GM19395 (cell line): ENCODE measurements at regions not wholly inside any gene's neighbourhood (a gene's known extent, or its start where the extent isn't known, plus 50 kb on each side); places are given as distances from the start of the nearest gene placed in this dataset.
A peak's percentile ranks its signal among the peaks of the same experiment; 100 is the strongest.
"Not testable (repeated sequence)": the region's sequence is repeated elsewhere in the genome, so short reads cannot be mapped to it uniquely, and the experiment has no call there.

ENCODE experiments used
- ATAC-seq: cut with Tn5 transposase; IDR thresholded peaks from one replicate; pipeline ENCODE4 v1.9.1; 2021; ENCODE audit warnings: mild to moderate bottlenecking, moderate library complexity; ENCODE audit not compliant: unreplicated experiment

GRCh38 chr1:65059930-65060538 lies 88.0 kb upstream of the AK4 start:
- ATAC-seq, result no peak

GRCh38 chr1:65062339-65062738 lies 85.7 kb upstream of the AK4 start:
- no peak for ATAC-seq

- ATAC-seq, result no peak
Measured at GRCh38 chr1:65063025-65063424, 85.0 kb upstream of the AK4 start.

GRCh38 chr1:65064981-65065380 lies 83.0 kb upstream of the AK4 start:
- no peak for ATAC-seq

- no peak for ATAC-seq
Measured at GRCh38 chr1:65065524-65066418, 82.2 kb upstream of the AK4 start.

DNA sequence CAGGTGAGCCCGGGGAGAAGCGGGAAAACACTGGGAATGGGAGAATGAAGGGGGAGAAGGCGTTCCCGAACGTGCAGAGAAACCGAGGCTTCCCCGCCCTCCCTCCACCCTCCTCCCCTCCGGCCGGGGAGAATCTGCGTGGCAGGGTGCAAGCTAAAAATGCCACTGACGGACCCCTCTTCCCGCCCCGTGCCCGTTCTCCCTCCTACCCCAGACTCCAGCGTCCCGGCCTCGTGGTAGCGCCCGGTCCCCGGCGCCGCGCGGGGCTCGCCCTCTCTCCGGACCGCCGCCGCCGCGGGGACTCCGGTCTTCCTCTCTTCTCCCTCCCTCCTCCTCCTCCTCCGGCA lies 81.6 kb upstream of the AK4 start:
- ATAC-seq, result no peak

DNA sequence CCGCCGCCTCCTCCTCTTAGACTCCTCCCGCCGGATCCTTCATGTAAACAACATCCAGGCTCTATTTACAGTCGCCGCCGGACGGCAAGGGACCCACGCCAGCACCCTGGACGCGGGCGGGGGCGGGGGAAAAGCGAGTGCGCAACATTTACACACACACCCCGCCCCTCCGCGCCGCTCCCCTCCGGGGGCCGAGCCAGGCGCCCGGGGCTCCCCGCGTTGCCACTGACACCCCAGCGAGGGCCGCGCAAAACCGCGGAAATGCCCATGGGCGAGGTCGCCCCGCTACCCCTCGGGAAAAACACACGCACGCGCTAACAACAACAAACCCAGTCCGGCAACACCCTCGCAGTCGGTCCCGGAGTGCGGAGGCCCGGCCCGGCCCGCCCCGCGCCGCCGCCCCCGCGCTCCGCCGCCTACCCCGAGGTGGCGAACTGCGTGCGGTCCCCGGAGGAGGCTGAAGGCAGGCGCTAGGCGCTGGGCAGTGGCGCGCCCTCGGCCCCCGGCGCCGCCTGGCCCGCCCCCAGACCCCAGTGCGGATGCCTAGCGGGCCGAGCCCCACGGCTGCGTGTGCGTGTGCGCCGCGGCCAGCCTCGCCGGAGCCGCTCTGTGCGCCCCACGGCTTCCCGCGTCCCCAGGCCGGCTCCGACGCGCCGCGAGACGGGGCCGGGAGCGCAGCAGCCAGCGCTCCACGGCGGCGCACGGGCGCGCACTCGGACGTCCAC lies 81.1 kb upstream of the AK4 start:
- ATAC-seq, result peak; percentile 44

GRCh38 chr1:65067491-65068201 lies 80.4 kb upstream of the AK4 start:
- ATAC-seq, result peak; percentile 45

GRCh38 chr1:65068202-65069010 lies 79.6 kb upstream of the AK4 start:
- ATAC-seq, result peak; percentile 21

DNA sequence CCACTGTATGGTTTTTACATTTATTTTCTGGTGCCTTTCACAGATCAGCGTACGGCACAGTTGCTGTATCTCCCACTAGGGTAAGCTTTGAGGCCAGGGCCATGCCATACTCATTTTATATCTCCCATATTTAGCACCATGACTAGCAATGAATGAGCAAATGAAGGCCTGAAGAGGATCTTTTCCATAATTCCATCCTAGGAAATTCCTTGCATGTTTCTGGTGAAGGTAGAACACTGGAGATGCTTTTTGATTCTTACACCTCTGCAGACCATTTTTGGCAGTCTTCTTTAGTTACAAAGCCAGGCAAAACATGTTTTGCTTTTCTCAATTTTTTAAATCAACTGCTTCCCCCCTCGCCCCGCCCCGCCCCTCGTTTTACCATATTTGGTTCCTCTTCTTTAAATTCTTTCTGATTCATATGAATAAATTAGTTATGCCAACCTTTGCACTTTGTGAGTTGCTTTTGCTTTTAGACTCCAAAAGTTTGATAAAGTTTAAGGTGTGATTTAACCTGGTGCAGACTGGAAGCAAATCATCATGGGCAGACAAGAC lies 78.9 kb upstream of the AK4 start:
- ATAC-seq, result no peak

- no peak for ATAC-seq
Measured at GRCh38 chr1:65072845-65073244, 75.2 kb upstream of the AK4 start.

DNA sequence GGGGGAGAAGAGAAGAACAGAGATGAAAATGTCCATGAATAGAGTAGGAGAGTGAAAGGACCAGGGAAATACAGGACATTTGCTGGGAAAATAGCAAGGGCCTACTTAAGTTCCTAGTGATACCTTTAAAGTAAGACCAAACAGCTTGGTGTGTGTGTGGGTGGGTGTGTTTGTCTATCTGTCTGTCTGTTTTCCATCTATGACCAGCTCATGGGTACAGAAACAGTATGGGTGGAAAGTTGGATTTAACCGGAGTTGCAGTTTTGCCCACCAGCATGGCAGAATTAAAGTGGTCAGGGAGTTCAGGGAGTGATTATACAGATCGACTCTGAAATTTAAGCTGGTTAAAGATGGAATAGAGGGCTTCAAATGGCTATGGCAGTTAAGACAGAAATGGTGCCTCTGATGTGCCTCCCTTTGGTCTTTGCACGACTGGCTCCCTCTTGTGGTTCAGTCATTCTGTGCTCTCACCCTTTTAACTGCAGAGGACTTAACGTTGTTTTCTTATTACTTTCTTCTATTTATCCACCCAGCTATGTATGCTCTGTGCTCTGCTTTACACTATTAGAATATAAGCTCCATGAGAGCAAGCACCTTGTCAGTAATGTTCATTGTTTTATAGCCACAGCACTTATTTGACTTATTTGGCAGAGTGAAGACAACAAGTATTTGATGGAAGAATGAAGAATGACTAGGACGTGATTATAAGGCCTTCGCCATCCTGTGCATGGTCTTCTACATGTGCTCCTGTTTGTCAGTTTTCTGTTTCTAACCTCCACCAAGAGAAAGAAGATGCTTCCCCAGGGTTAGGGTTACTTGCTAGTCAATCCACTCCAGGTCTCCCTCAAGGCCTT lies 72.7 kb upstream of the AK4 start:
- ATAC-seq, result peak; percentile 92

DNA sequence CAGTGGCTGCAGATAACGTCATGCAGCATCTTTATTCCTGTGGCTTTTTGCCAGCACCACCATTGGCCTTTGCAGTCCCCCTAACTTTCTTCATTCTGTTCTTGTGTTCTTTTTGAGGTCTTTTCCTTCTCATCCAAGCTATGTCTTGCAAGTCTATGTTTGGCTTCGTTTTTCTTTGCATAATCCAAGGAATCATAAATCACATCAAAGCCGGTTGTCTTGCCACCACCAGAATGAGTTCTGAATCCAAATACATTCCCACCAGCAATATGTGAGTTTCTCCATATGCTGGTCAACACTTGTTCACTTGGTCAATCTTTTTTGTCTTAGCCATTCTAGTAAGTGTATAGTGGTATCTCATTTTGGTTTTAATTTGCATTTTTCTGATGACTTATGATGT lies 70.6 kb upstream of the AK4 start:
- ATAC-seq, result no peak

- no peak for ATAC-seq
Measured at GRCh38 chr1:65079941-65080340, 68.1 kb upstream of the AK4 start.

DNA sequence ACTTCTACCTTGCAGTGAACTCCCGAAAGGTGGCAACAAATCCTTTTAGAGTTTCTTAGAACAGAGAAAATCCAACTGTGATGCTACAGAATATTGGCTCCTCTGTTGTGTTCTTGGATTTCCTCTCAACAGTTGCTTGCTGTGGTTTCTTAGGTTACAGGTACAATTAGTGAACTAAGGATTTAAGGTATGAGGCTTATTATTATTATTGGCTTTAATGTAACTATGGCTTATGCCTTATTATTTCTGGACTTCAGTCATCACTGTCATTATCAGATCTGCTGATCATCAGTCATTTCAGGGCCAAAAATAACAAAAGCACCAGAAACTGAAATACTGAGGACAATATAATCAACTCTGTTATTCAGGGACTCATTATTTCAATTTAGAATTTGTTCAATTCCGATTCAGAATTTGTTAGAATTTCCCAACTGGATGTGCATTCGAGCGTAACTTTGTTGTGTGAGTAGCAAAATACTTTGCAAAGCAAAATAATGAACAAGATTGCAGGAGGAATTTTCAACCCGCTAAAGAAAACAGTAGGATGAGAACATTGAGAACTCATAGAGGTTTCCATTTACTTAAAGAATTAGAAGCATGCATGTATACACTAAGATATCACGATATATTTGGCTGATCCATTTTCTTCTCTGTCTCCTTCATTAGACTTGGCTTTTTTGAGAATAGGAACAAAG lies 65.5 kb upstream of the AK4 start:
- ATAC-seq, result no peak

- no peak for ATAC-seq
Measured at GRCh38 chr1:65083263-65083896, 64.6 kb upstream of the AK4 start.

DNA sequence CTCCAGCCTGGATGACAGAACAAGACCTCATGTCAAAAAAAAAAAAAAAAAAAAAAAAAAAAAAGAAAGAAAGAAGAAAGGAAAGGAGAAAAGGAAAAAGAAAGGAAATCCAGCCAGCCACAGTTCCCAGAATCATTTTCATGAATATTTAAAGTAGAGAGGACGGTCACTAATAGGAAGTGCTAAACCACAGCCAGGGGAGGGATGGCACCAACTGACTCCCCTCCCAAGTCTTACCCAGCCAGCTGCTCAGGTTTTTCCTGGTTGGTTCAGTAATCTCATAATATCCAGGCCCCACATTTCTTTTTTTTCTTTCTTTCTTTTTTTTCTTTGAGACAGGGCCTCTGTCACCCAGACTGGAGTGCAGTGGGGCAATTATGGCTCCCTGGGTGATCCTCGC lies 63.9 kb upstream of the AK4 start:
- no peak for ATAC-seq

DNA sequence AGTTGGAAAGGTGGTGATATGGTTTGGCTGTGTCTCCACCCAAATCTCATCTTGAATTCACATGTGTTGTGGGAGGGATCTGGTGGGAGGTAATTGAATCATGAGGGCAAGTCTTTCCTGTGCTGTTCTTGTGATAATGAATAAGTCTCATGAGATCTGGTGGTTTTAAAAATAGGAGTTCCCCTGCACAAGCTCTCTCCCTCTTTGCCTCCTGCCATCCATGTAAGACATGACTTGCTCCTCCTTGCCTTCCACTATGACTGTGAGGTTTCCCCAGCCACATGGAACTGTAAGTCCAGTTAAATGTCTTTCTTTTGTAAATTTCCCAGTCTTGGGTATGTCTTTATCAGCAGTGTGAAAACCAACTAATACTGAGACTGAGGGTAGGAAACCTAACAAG lies 60.5 kb upstream of the AK4 start:
- not testable (repeated sequence) for ATAC-seq
